HFF-Myc (cell line): ENCODE measurements at regions not wholly inside any gene's neighbourhood (a gene's known extent, or its start where the extent isn't known, plus 50 kb on each side); places are given as distances from the start of the nearest gene placed in this dataset.

Source experiments
- DNase-seq: peaks from one replicate; pipeline ENCODE4 v3.0.0-alpha.2; 2011; ENCODE audit warnings: low read depth; ENCODE audit errors: extremely low read depth
- H3K4me3 ChIP-seq: replicated peaks from 2 replicates; pipeline ENCODE4 v1.5.1; 2011; ENCODE audit warnings: low read depth, mild to moderate bottlenecking, control low read depth, low read length
- TF ChIP-seq, protein P1 (sequence below): IDR thresholded peaks from 2 replicates; pipeline ENCODE4 v1.5.1; 2012; ENCODE audit warnings: mild to moderate bottlenecking, low read depth, low read length, control low read depth; ENCODE audit errors: missing control alignments

DNA sequence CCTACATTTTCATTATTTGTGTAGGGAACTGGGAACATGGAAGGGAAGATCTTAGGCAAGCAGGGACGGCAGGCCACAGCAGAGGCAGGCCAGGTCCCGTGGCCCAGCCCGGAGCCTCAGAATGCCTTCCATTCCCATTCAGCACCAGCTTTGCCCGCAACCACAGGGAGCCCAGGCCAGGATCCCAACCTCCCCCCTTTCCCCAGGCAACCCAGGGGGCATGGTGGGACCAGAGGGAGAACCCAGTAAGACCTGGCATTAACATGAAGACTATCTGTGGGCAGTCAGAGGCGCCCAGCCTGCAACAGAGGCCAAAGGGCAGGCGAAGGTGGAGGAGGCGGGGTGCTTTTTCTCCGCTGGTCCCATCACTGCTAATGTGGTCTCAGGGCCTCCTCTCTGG lies 135.6 kb downstream of the TPRA1 start:
- DNase-seq: no peak
- TF ChIP-seq, protein P1, sequence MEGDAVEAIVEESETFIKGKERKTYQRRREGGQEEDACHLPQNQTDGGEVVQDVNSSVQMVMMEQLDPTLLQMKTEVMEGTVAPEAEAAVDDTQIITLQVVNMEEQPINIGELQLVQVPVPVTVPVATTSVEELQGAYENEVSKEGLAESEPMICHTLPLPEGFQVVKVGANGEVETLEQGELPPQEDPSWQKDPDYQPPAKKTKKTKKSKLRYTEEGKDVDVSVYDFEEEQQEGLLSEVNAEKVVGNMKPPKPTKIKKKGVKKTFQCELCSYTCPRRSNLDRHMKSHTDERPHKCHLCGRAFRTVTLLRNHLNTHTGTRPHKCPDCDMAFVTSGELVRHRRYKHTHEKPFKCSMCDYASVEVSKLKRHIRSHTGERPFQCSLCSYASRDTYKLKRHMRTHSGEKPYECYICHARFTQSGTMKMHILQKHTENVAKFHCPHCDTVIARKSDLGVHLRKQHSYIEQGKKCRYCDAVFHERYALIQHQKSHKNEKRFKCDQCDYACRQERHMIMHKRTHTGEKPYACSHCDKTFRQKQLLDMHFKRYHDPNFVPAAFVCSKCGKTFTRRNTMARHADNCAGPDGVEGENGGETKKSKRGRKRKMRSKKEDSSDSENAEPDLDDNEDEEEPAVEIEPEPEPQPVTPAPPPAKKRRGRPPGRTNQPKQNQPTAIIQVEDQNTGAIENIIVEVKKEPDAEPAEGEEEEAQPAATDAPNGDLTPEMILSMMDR: no peak
- no peak overlapping the region for H3K4me3 ChIP-seq

DNA sequence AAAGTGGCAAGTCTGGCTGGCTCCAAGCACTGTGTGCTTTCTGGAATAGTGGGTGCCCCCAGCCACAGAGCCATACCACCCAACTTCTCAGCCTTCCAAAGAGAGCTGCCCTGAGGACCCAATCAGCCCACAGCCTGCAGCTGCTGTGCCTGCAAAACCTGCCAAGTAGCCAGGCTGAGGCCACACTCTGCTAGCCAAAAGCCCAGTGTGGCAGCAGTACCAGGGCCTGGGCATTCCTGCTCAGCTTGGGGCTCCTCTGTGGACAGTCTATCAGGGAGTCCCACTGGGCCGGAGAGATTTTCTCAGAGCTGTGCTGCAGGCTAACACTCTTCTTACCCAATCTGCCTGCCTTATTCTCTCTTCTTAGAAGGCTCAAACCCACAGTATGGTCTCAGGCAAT lies 136.5 kb downstream of the TPRA1 start:
- DNase-seq: no peak
- H3K4me3 ChIP-seq: no peak overlapping the region
- TF ChIP-seq, protein P1: no peak

DNA sequence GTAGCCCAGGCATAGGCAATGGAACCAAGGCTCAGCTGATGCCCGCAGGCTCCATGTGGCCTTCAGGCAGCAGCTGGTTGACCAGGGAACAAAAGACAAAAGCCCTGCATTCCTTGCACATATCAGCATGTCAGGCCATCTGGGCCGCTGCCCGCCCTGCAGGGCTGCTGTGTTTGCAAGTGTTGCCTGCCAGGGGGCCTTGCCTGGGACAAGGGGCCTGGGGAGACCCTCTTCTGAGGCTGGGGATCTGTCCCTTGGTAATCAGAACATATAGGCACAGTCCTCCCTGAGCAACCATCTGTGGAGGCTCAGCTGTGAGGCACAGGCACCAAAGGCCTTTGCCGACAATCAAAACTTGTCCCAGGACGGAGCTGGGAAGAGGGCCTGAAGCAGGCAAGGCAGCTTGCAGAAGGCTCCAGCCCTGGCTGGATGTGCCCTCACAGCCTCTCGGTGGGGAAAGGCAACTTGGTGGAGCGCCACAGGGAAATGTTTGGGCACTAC lies 138.2 kb downstream of the TPRA1 start:
- DNase-seq: no peak
- H3K4me3 ChIP-seq: no peak overlapping the region
- TF ChIP-seq, protein P1: no peak

DNA sequence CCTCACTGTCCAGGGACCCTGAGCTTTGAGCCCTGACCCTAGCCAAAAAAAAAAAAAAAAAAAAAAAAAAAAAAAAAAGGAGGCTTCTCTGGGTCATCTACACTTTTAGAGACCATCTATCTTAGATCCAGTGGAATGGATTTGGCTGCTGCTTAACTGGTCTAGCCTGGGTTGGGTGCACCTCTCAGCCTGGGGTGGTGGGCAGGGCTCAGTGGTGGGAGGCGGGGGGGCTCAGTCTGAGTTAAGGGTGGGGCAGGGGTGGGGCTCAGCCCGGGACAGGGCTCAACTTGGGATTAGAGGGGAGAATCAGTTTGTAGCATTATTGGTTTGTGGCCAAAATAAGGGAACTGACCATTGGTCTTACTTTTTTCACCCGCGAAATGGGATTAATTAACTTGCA lies 139.2 kb downstream of the TPRA1 start:
- DNase-seq: no peak
- H3K4me3 ChIP-seq: no peak overlapping the region
- TF ChIP-seq, protein P1: no peak

DNA sequence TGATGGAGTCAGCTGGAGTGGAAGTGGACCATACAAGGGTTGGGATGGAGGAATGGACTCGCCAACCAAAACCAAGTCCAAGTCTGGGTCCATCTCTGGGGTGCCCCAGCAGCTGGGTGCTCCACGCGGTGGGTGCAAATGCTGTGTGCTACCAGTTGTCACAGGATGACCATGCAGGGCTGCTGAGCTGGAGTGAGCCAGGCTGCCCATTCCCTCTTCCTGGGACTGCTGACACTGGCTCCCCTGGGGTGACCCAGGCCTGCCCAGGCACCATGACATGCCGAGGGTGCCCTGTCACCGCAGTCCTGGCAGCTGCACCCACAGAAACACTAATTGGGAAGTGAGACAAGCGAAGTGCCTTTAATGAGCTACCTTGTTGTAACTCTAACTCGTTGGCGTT lies 140.2 kb downstream of the TPRA1 start:
- H3K4me3 ChIP-seq: no peak overlapping the region
- TF ChIP-seq, protein P1: no peak
- no peak for DNase-seq

DNA sequence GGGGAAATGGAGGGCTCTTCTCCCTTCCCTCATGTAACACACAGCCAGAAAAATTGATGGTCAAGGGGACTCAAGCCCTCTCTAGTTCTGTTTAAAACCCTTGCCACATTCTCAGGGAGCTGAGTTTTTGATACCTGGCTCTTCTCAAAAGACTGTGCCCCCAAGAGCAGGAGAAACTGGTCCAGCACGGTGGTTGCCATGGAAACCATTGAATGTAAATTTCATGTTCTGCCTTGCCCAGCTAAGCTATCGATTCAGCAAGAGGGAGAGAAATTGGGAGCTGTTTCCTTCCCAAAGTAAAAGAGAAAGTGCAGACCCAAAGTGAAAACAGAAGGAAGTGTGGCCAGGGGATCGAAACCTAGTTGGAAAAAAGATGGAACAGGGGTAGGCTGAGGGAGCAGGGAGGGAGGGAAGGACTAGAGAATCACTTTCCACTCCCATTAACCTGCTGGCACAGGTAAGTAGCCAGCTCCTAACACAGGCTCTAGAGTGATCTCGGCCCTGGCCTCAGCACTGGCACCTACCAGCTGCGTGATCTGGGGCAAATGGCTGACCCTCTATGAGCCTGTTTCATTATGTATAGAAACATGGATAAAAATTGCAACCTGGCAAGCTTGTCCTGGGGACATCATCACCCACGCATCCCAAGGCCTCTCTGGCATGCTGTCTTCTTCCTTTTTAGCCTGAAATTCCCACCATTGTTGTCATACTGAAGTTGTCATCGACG lies 140.9 kb downstream of the TPRA1 start:
- TF ChIP-seq, protein P1: no peak

DNA sequence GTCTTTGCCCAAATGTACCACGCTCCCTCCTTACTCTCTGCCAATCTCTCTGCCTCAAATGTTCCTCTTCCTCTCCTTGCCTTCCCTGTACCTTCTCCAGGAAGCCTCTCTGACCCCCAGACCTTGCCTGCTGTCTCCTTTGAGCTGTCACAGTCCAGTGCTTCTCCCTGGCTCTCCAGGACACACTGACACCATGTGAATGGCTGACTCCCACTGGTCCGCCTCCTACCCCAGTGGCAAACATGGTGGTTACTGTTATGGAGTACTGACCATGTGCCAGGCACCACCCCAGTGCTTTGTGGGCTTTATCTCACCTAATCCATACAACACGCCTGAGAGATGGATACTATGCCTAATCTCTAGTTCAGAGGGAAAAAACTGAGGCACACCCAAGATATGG lies 141.9 kb downstream of the TPRA1 start:
- no peak for DNase-seq
- TF ChIP-seq, protein P1: no peak
- no peak overlapping the region for H3K4me3 ChIP-seq

More for the DNA sequence above, 140.9 kb downstream of the TPRA1 start:
- no peak overlapping the region for H3K4me3 ChIP-seq
- DNase-seq: no peak
